HEK293 (cell line): ENCODE measurements at regions not wholly inside any gene's neighbourhood (a gene's known extent, or its start where the extent isn't known, plus 50 kb on each side); places are given as distances from the start of the nearest gene placed in this dataset.

Source experiments
- CTCF ChIP-seq: fragments of 450-650 bp; formaldehyde crosslinking; IDR thresholded peaks from 2 replicates; pipeline ENCODE4 v1.5.1; 2016; ENCODE audit warnings: missing biosample characterization, missing genetic modification characterization
- REPIN1 ChIP-seq: fragments of 450-650 bp; formaldehyde crosslinking; IDR thresholded peaks from 2 replicates; pipeline ENCODE4 v1.5.1; 2017; ENCODE audit warnings: missing biosample characterization, missing genetic modification characterization, low read depth
- ZNF274 ChIP-seq, 2 experiments: fragments of 200-500 bp in 1 of 2; fragments of 450-650 bp in 1 of 2; sonication (Bioruptor generic) in 1 of 2; formaldehyde crosslinking in 1 of 2; IDR thresholded peaks; 2 replicates each; pipeline versions ENCODE4 v1.5.1 to v1.6.1; 2014 to 2016; ENCODE audit warnings: borderline replicate concordance in 1 of 2, inconsistent platforms in 1 of 2, low read length in 1 of 2, missing biosample characterization in 1 of 2, missing genetic modification characterization in 1 of 2
- ZNF548 ChIP-seq: fragments of 450-650 bp; formaldehyde crosslinking; IDR thresholded peaks from 2 replicates; pipeline ENCODE4 v1.5.1; 2016; ENCODE audit warnings: missing biosample characterization, missing genetic modification characterization

GRCh38 chr6:141866731-141867497 is 265.8 kb upstream of the GJE1 start:
- TF ChIP-seq REPIN1 (tag by site-specific recombination) = no peak
- no peak for TF ChIP-seq CTCF (tag by site-specific recombination)
- TF ChIP-seq ZNF274 (IDR thresholded peaks at IDR 0.05; ENCODE audit: low read length) = no peak
- TF ChIP-seq ZNF274 (tag by site-specific recombination; IDR thresholded peaks at IDR 0.05; ENCODE audit: borderline replicate concordance) = no peak
- no peak for TF ChIP-seq ZNF548
